Effector CD8-positive, alpha-beta T cell (primary cell): ENCODE measurements at regions not wholly inside any gene's neighbourhood (a gene's known extent, or its start where the extent isn't known, plus 50 kb on each side); places are given as distances from the start of the nearest gene placed in this dataset.

Experiments used
- DNase-seq: peaks from one replicate; lab custom pipeline; 2025; lab: John Stamatoyannopoulos, UW

GRCh38 chr15:45743426-45744235, 108.8 kb downstream of the SQOR start:
- no peak for DNase-seq

- DNase-seq: no peak
Observed at GRCh38 chr15:45744236-45744589, 109.4 kb downstream of the SQOR start.

GRCh38 chr15:45747426-45747825, 112.6 kb downstream of the SQOR start:
- DNase-seq: no peak

GRCh38 chr15:45751629-45752028, 116.8 kb downstream of the SQOR start:
- no peak for DNase-seq

GRCh38 chr15:45759936-45760335, 125.1 kb downstream of the SQOR start:
- no peak for DNase-seq

- DNase-seq: no peak
Observed at GRCh38 chr15:45762726-45763125, 127.9 kb downstream of the SQOR start.

GRCh38 chr15:45763170-45763869, 128.5 kb downstream of the SQOR start:
- DNase-seq: no peak

DNA sequence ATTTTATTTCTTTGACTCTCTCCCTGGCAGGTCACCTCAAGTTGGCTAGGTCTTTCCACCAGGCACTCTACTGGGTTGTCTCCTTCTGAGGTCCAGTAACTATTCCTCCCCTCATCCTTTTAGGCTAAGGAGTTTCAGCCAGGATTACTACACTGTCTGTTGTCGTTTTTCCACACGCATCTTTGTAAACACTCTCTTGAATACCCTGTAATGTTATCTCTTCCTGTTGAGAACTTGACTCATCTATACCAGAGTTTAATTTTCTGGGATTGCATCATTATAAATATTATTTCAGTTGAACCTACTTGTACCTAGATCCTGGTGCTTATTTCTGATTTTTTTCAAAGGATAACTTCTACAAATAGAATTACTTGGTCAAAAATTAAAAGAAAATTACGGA, 138.3 kb downstream of the SQOR start:
- no peak for DNase-seq

GRCh38 chr15:45776772-45777171, 141.9 kb downstream of the SQOR start:
- no peak for DNase-seq

DNA sequence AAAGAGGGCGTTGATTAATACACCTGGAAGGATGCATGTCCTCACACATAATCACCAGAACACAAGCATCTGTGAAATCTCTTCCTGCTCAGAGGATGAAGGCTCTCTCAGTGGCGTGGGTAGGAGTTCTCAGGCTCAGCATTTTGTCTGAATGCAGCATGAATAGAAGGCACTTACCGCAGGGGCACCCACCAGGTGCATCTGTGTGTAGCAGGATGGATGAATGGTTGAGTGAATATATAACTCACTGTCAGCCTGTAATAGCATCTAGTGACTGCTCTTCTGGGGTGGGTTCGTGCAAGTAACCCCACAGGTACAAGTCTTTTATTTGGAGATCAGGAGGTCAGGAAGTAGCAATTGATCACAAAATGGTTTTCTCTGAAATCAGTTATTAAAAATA, 143.0 kb downstream of the SQOR start:
- DNase-seq: no peak

- no peak for DNase-seq
Observed at GRCh38 chr15:45780352-45780751, 145.5 kb downstream of the SQOR start.

DNA sequence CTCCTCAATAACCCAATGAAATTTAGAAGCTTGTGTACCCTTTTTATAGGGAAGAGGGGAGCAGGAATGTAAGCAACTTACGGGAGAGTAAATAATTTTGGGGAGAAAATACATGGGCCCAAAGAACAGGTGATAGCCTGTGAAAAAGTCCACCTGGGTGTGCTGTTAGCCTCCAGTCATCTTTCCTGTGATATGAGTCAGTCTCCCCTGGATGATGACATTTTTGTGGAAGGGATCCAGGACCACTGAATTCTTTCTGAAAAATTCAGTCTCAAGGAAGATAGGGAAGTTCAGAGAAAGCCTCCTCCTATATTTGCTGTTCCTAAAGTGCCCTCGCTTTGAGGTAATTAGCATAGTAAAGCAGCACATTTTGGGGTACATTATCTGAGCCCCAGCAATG, 149.8 kb downstream of the SQOR start:
- no peak for DNase-seq

DNA sequence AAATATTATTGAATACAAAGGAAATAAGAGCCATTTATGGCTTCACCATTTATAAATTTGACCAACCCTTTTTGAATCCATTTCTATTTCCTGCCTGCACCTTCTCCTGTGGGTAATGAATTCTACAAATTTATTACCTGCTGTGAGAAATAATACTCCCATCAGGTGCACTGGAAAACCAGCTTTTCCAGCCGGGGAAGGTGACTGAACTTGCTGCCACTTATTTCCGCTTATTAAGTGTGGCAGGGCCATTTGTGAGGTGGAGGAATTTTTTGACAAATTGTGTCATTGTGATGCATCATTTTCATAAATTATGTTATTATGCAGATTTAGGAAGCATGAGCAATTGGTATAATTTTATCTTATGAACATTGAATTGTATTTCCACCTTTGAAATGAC, 151.1 kb downstream of the SQOR start:
- no peak for DNase-seq

GRCh38 chr15:45790325-45790943, 155.6 kb downstream of the SQOR start:
- DNase-seq: no peak

- DNase-seq: no peak
Observed at GRCh38 chr15:45794304-45794703, 159.5 kb downstream of the SQOR start.

GRCh38 chr15:45794712-45795439, 160.0 kb downstream of the SQOR start:
- no peak for DNase-seq

GRCh38 chr15:45795440-45796069, 160.7 kb downstream of the SQOR start:
- no peak for DNase-seq

DNA sequence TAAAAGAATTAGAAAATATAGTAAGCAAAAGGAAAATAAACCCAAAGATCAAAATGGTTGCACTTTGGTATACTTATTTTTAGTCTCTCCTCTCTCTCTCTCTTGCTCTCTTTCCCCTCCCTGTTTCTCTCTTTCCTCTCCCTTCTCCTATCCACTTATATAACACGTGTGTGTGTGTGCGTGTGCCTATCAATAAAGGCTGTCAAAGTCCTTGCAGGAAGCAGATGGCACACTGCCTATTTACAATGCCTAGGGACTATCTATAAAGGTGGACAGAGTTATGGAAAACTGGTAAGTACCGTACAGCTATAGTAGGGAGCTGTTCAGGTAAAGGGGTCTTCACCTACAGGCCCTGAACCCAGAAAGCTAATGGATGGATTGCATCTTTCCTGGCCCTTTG, 161.6 kb downstream of the SQOR start:
- DNase-seq: no peak

DNA sequence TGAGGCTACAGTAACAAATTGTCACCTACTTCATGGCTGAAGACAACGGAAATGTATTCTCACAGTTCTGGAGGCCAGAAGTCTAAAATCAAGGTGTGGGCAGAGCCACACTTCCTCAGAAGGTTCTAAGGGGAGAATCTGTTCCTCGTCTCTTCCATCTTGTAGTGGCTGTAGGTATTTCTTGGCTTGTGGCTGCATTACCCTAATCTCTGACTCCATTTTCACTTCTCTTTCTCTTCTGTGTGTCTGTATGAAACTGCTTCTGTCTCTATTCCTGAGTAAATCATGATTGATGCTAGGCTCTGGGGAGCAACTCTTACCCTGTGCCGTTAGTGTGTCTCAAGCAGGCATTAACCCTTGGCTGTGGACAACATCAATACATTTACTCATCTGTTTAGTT, 164.7 kb downstream of the SQOR start:
- no peak for DNase-seq

DNA sequence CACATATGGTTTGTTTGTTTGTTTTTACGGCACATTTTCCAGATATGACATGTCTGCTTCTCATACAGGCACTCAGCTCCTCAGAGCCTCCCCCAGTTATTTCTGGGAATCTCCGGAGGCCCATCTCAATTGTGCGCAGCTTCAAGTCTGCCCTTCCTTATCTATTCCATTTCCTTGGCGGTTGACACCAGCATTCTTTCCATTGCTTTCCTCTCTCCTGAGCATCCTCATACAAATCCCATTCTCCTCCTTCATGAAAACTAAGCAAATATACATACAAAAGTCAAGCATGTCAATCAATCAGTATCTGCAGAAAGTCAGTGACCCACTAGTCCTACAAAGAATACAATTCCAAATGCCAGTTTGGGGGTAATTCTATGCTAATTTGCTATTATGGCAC, 166.7 kb downstream of the SQOR start:
- DNase-seq: no peak

- no peak for DNase-seq
Observed at GRCh38 chr15:45802140-45802539, 167.3 kb downstream of the SQOR start.

GRCh38 chr15:45804028-45804427, 169.2 kb downstream of the SQOR start:
- no peak for DNase-seq
